ENCODE measurements at regions not wholly inside any gene's neighbourhood (a gene's known extent, or its start where the extent isn't known, plus 50 kb on each side); places are given as distances from the start of the nearest gene placed in this dataset.
A peak's percentile ranks its signal among the peaks of the same experiment; 100 is the strongest.

- peak in 1 of 10 donors; percentile 33 for DNase-seq
- intact Hi-C loops (cut with DNase I), result no loop called here
Measured at GRCh38 chr1:43066578-43066977, 105.5 kb downstream of the EBNA1BP2 start.

GRCh38 chr1:43065616-43066399, 106.3 kb downstream of the EBNA1BP2 start:
- intact Hi-C loops (cut with DNase I), result no loop called here
- DNase-seq, result no peak

GRCh38 chr1:43065191-43065590, 106.5 kb upstream of the SLC2A1 start:
- peak in 1 of 10 donors; percentile 75 for DNase-seq
- intact Hi-C loops (cut with DNase I), result no loop called here

GRCh38 chr1:43063394-43064219, 104.9 kb upstream of the SLC2A1 start:
- intact Hi-C loops (cut with DNase I), result no loop called here
- DNase-seq, result no peak

- intact Hi-C loops (cut with DNase I), result no loop called here
- no peak for DNase-seq
Measured at GRCh38 chr1:43062527-43063095, 103.9 kb upstream of the SLC2A1 start.

- intact Hi-C loops (cut with DNase I), result no loop called here
- DNase-seq, result no peak
Measured at GRCh38 chr1:43061757-43062156, 103.1 kb upstream of the SLC2A1 start.

GRCh38 chr1:43059640-43060574, 101.2 kb upstream of the SLC2A1 start:
- DNase-seq, result no peak
- intact Hi-C loops (cut with DNase I), result no loop called here

- DNase-seq, result peak in 1 of 10 donors; percentile 67
- intact Hi-C loops (cut with DNase I), result no loop called here
Measured at GRCh38 chr1:43058545-43059360, 100.1 kb upstream of the SLC2A1 start.

GRCh38 chr1:43058056-43058455, 99.4 kb upstream of the SLC2A1 start:
- intact Hi-C loops (cut with DNase I), result no loop called here
- DNase-seq, result no peak

GRCh38 chr1:43057567-43057966, 98.9 kb upstream of the SLC2A1 start:
- DNase-seq, result no peak
- intact Hi-C loops (cut with DNase I), result no loop called here

- intact Hi-C loops (cut with DNase I), result no loop called here
- no peak for DNase-seq
Measured at GRCh38 chr1:43056981-43057391, 98.3 kb upstream of the SLC2A1 start.

GRCh38 chr1:43056460-43056859, 97.8 kb upstream of the SLC2A1 start:
- no peak for DNase-seq
- intact Hi-C loops (cut with DNase I), result no loop called here

- intact Hi-C loops (cut with DNase I), result no loop called here
- DNase-seq, result no peak
Measured at GRCh38 chr1:43054961-43055360, 96.3 kb upstream of the SLC2A1 start.

- intact Hi-C loops (cut with DNase I), result no loop called here
- no peak for DNase-seq
Measured at GRCh38 chr1:43052786-43053439, 94.2 kb upstream of the SLC2A1 start.

- DNase-seq, result peak in 1 of 10 donors; percentile 7
- intact Hi-C loops (cut with DNase I), result no loop called here
Measured at GRCh38 chr1:43052322-43052721, 93.7 kb upstream of the SLC2A1 start.

- intact Hi-C loops (cut with DNase I), result no loop called here
- no peak for DNase-seq
Measured at GRCh38 chr1:43049481-43049880, 90.8 kb upstream of the SLC2A1 start.

- no peak for DNase-seq
- intact Hi-C loops (cut with DNase I), result no loop called here
Measured at GRCh38 chr1:43048601-43049011, 89.9 kb upstream of the SLC2A1 start.

- intact Hi-C loops (cut with DNase I), result no loop called here
- no peak for DNase-seq
Measured at GRCh38 chr1:43047135-43047534, 88.5 kb upstream of the SLC2A1 start.
